HG03520 (cell line): ENCODE measurements at regions not wholly inside any gene's neighbourhood (a gene's known extent, or its start where the extent isn't known, plus 50 kb on each side); places are given as distances from the start of the nearest gene placed in this dataset.
"Not testable (repeated sequence)": the region's sequence is repeated elsewhere in the genome, so short reads cannot be mapped to it uniquely, and the experiment has no call there.

Experiments
- ATAC-seq: cut with Tn5 transposase; IDR thresholded peaks from one replicate; pipeline ENCODE4 v1.9.1; 2021; ENCODE audit warnings: mild to moderate bottlenecking, moderate library complexity; ENCODE audit not compliant: unreplicated experiment

GRCh38 chr3:106337116-106337515 is 468.3 kb upstream of the CBLB start:
- ATAC-seq = no peak

- no peak for ATAC-seq
Observed at GRCh38 chr3:106338582-106339214, 469.9 kb upstream of the CBLB start.

GRCh38 chr3:106339551-106339950 is 470.7 kb upstream of the CBLB start:
- no peak for ATAC-seq

- ATAC-seq = no peak
Observed at GRCh38 chr3:106341087-106341486, 472.3 kb upstream of the CBLB start.

- no peak for ATAC-seq
Observed at GRCh38 chr3:106341586-106342162, 472.9 kb upstream of the CBLB start.

- no peak for ATAC-seq
Observed at GRCh38 chr3:106342386-106342785, 473.6 kb upstream of the CBLB start.

- no peak for ATAC-seq
Observed at GRCh38 chr3:106343811-106344210, 475.0 kb upstream of the CBLB start.

GRCh38 chr3:106345353-106346027 is 476.7 kb upstream of the CBLB start:
- no peak for ATAC-seq

- no peak for ATAC-seq
Observed at GRCh38 chr3:106347350-106347749, 478.5 kb upstream of the CBLB start.

GRCh38 chr3:106348139-106348690 is 479.4 kb upstream of the CBLB start:
- ATAC-seq = no peak

- no peak for ATAC-seq
Observed at GRCh38 chr3:106349191-106349881, 480.5 kb upstream of the CBLB start.

- no peak for ATAC-seq
Observed at GRCh38 chr3:106355873-106356272, 487.1 kb upstream of the CBLB start.

- no peak for ATAC-seq
Observed at GRCh38 chr3:106359692-106360091, 490.9 kb upstream of the CBLB start.

GRCh38 chr3:106360901-106361300 is 492.1 kb upstream of the CBLB start:
- not testable (repeated sequence) for ATAC-seq

- no peak for ATAC-seq
Observed at GRCh38 chr3:106364477-106364876, 495.7 kb upstream of the CBLB start.

GRCh38 chr3:106365061-106365691 is 496.4 kb upstream of the CBLB start:
- no peak for ATAC-seq

- ATAC-seq = no peak
Observed at GRCh38 chr3:106366352-106366751, 497.5 kb upstream of the CBLB start.

- ATAC-seq = no peak
Observed at GRCh38 chr3:106367496-106367895, 498.7 kb upstream of the CBLB start.

- ATAC-seq = no peak
Observed at GRCh38 chr3:106371221-106371970, 502.6 kb upstream of the CBLB start.
